Activated naive CD8-positive, alpha-beta T cell (primary cell): ENCODE measurements at regions not wholly inside any gene's neighbourhood (a gene's known extent, or its start where the extent isn't known, plus 50 kb on each side); places are given as distances from the start of the nearest gene placed in this dataset.
"Not testable (repeated sequence)": the region's sequence is repeated elsewhere in the genome, so short reads cannot be mapped to it uniquely, and the experiment has no call there.

Experiments used
- H3K27ac Mint-ChIP-seq: one replicate; pipeline ENCODE4 v1.8.0; 2021; ENCODE audit warnings: mixed read lengths
- H3K27me3 Mint-ChIP-seq: one replicate; pipeline ENCODE4 v1.8.0; 2021; ENCODE audit warnings: mixed read lengths
- H3K36me3 Mint-ChIP-seq: one replicate; pipeline ENCODE4 v1.8.0; 2021; ENCODE audit warnings: mixed read lengths
- H3K4me1 Mint-ChIP-seq: one replicate; pipeline ENCODE4 v1.8.0; 2021; ENCODE audit warnings: low read depth, mixed read lengths
- H3K4me3 Mint-ChIP-seq: one replicate; pipeline ENCODE4 v1.8.0; 2021; ENCODE audit warnings: mild to moderate bottlenecking, mixed read lengths
- H3K9me3 Mint-ChIP-seq: one replicate; pipeline ENCODE4 v1.8.0; 2021; ENCODE audit warnings: low read depth, mixed read lengths

DNA sequence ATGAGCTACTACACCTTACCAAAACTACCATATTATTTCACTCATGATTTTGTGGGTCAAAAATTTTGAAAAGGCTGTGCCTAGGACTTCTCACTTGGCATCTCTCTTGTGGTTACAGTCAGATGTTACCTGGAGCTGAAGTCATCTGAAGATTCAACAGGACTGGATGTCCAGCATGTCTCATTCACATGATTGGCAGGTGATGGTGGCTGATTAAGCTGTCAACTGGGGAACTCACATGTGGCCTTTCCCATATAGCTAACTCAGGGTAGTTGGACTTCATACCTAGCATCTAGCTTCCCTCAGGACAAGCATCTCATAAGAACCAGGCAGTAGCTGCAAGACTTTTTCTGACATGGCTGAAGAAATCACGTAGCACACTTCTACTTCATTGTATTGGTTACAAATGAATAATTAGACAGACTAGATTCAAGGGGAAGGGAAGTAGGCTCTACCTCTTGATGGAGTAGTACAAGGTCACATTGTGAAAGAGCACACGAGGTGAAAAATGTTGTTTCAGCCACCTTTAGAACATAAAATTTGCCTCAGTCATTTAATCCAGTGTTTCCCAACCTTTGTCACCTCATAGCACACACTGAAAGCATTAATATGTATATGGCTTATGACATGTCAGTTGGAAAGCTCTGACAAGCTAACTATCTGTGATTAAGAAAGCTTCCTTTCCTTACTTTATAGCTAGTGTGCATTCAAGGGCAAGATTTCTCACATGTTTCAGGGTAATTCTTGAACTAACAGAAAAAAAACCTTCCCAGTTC lies 68.0 kb upstream of the PTGFRN start:
- Mint-ChIP-seq H3K9me3 (no peaks in the 10 kb centered on the region), H3K4me3 (no peak overlapping the region), H3K4me1 (peaks cover 2% of the 10 kb centered on the region)

DNA sequence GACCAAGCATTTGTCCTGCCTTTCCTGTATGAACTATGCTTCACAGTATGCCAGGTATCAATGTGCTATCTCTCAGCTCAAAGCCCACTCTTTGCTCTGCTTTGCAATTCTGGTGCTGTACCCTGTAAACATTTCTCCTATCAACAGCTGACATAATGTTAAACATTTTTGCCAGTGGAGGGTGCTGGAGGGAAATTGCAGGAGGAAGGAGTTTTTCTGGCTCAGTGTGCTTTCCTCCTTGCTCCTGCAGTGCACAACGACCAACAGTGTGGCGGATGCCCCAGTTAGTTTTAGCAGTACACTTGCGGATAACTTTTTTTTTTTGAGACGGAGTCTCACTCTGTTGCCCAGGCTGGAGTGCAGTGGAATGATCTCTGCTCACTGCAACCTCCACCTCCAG lies 67.1 kb upstream of the PTGFRN start:
- Mint-ChIP-seq H3K27ac (no peak overlapping the region), H3K27me3 (no peaks in the 10 kb centered on the region), H3K4me3 (no peak overlapping the region), H3K4me1 (peaks cover 9% of the 10 kb centered on the region), H3K36me3 (peaks cover 3% of the 10 kb centered on the region), H3K9me3 (no peaks in the 10 kb centered on the region)

More for the DNA sequence above, 68.0 kb upstream of the PTGFRN start:
- no peak overlapping the region for H3K27ac Mint-ChIP-seq
- H3K27me3 Mint-ChIP-seq, result no peaks in the 10 kb centered on the region
- peaks cover 9% of the 10 kb centered on the region for H3K36me3 Mint-ChIP-seq

DNA sequence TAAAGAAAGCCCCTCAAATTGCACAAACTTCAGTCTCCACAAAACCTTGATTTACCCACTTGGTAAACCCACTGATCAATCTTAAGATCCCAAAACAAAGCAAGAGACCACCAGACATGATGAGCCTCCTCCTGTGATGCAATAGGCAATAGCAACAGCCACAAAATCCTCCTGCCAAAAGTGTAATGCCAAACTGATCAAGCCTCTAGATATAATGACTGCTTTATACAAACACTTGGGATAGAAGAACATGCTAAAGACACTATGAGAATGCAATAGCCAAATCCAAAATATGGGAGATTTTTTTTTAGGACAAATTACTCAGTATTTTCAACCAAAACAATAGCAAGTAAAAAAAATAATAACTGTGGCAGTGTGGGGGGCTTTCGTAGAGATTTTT lies 64.9 kb upstream of the PTGFRN start:
- no peaks in the 10 kb centered on the region for H3K27me3 Mint-ChIP-seq
- H3K9me3 Mint-ChIP-seq, result no peaks in the 10 kb centered on the region
- H3K27ac Mint-ChIP-seq, result no peak overlapping the region
- H3K4me3 Mint-ChIP-seq, result no peak overlapping the region
- peaks cover 3% of the 10 kb centered on the region for H3K36me3 Mint-ChIP-seq
- H3K4me1 Mint-ChIP-seq, result peaks cover 21% of the 10 kb centered on the region

DNA sequence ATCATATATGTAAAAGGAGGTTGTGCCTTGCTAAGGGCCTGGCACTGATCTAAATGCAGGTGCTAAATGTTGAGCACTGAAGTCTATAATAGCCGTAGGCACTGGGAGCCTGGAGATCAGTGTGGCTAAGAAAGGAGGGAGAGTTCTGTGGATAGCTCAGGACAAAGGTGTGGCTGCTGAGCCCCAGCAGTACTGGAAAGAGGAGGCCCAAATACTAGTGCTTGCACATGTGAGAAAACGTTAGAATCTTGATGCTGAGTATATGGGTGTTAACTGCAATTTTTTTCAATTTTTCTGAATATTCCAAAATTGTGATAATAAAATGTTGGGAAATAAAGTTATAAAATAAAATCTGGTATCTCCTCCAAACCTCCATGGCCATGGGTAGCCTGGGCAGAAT lies 62.5 kb upstream of the PTGFRN start:
- no peaks in the 10 kb centered on the region for H3K9me3 Mint-ChIP-seq
- H3K4me3 Mint-ChIP-seq, result no peak overlapping the region
- H3K27ac Mint-ChIP-seq, result peak overlapping the region; percentile 69
- H3K36me3 Mint-ChIP-seq, result peaks cover 3% of the 10 kb centered on the region
- H3K4me1 Mint-ChIP-seq, result peaks cover 22% of the 10 kb centered on the region
- no peaks in the 10 kb centered on the region for H3K27me3 Mint-ChIP-seq

DNA sequence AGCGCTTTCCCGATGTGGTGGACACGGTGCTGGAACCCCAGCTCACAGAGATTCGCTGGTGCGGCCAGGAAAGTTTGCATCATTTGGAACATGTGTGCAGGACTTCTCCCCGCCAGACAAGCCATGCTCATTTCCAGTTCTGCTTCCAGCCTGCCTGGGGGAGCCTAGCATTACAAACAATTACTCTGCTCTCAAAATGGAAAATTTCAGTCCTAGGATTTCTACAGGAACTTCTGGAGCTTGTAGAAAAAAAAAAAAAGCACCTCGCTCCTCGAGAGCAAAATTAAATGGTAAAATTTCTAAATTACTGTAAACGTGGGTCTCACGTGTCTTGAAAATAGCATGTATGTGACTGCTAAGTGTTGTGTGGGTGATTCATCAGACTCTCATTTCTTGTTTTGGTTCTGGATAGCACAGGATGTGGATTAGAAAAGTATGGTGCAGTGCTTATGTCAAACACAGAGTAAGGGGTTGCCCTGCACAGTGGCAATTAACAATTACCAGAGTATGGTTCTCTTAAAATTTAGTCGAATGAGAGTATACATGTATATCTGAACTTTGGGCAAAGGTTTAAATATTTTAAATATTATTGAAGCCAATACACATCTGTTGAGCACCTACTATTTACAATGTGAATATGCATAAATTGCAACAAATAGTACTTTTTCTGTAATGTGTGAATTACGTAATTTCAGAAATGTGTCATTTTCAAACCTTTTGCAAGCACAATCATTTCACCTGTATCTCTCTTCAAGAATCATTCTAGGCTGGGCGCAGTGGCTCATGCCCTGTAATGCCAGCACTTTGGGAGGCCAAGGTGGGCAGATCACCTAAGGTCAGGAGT lies 61.8 kb upstream of the PTGFRN start:
- Mint-ChIP-seq H3K9me3 (no peaks in the 10 kb centered on the region), H3K36me3 (peaks cover 3% of the 10 kb centered on the region), H3K4me1 (peaks cover 22% of the 10 kb centered on the region), H3K27ac (peak overlapping the region; percentile 69), H3K27me3 (no peaks in the 10 kb centered on the region), H3K4me3 (no peak overlapping the region)

DNA sequence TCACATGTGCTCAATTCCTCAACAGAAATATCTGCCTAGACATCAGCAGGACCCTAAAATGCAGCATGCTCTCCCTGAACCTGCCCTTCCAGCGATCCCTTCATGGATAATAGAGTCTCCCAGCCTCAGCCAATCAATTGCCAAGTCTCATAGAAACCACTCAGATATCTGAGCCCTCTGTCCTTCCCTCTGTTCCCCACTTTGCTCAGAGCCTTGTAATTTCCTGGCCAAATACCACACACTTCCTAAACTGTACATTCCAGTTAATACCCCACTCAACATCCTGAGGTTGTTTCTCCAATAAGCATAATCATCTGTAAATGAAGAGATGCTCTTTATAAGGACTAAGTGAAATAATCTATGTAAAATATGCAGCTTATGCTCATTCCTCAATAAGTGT lies 59.3 kb upstream of the PTGFRN start:
- H3K4me1 Mint-ChIP-seq, result peaks cover 41% of the 10 kb centered on the region

DNA sequence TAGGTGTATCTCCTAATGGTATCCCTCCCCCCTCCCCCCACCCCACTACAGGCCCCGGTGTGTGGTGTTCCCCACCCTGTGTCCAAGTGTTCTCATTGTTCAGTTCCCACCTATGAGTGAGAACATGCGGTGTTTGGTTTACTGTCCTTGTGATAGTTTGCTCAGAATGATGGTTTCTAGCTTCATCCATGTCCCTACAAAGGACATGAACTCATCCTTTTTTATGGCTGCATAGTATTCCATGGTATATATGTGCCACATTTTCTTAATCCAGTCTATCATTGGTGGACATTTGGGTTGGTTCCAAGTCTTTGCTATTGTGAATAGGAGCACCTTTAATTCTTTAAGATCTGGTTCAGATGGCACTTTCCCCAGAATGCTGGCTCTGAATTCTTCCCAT lies 58.5 kb upstream of the PTGFRN start:
- not testable (repeated sequence) for H3K27me3 Mint-ChIP-seq, H3K36me3 Mint-ChIP-seq, H3K4me3 Mint-ChIP-seq, H3K9me3 Mint-ChIP-seq, H3K27ac Mint-ChIP-seq
- H3K4me1 Mint-ChIP-seq, result peaks cover 41% of the 10 kb centered on the region

More for the DNA sequence above, 59.3 kb upstream of the PTGFRN start:
- H3K4me3 Mint-ChIP-seq, result no peak overlapping the region
- peaks cover 3% of the 10 kb centered on the region for H3K36me3 Mint-ChIP-seq
- no peak overlapping the region for H3K27ac Mint-ChIP-seq
- H3K9me3 Mint-ChIP-seq, result no peaks in the 10 kb centered on the region
- no peaks in the 10 kb centered on the region for H3K27me3 Mint-ChIP-seq

DNA sequence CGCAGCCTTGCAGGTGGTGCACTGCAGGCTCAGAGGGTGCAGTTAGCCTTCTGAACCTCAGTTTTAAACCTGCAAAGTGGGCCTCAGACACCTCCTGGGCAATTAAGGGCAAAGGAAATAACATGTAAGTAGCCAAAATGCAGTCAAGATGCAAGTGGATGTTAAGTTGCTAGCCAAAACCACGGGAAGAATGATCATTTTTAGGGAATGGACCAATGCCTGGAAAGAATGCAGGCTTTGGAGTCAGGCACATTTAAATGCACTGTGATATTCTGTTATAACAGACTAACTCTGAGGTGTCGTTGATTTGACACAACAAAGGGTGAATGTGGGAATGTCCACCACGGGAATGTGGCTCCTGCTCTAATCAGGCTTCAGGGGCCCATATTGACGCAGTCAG lies 57.9 kb upstream of the PTGFRN start:
- no peaks in the 10 kb centered on the region for H3K36me3 Mint-ChIP-seq
- no peaks in the 10 kb centered on the region for H3K9me3 Mint-ChIP-seq
- H3K4me1 Mint-ChIP-seq, result peaks cover 40% of the 10 kb centered on the region
- H3K4me3 Mint-ChIP-seq, result no peak overlapping the region
- no peak overlapping the region for H3K27ac Mint-ChIP-seq
- no peaks in the 10 kb centered on the region for H3K27me3 Mint-ChIP-seq

DNA sequence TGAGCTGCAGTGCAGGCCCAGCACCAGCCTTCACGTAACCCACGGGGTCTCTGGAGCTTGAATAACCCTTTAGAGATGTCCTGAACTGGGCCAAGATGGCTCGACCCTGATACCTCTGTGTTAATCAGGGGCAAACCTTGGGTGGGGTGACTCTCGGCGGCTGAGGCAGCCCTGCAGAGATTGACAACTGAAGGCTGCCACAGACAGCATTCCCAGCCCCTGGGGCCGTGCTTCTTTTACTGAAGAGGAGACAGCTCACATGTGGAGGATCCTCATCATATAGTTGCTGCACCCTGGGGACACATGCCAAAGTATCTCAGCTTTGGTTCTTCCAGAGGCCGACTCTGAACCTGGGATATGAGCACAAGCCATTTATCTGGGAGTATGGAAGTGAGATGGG lies 57.3 kb upstream of the PTGFRN start:
- H3K36me3 Mint-ChIP-seq, result no peaks in the 10 kb centered on the region
- H3K4me3 Mint-ChIP-seq, result no peak overlapping the region
- H3K27ac Mint-ChIP-seq, result no peak overlapping the region
- no peaks in the 10 kb centered on the region for H3K9me3 Mint-ChIP-seq
- H3K27me3 Mint-ChIP-seq, result no peaks in the 10 kb centered on the region
- peaks cover 37% of the 10 kb centered on the region for H3K4me1 Mint-ChIP-seq

DNA sequence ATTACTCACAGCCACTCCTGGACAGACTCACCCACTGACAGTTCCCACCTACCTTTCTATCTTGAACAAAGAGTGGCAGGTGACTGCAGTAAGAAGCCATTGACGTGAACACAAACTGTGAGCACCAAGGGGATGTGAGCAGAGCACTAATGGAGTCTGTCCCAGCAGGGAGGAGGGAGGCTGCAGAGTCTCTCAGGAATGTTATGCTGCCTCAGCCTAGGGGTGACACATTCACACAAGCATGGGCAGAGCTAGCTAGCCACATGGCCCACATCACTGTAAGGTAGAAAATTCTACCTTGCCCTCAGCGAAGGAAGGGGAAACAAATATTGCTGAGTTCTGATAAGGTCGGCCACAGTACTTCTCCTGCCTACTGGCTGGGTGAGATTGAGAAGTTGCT lies 56.8 kb upstream of the PTGFRN start:
- Mint-ChIP-seq H3K36me3 (no peaks in the 10 kb centered on the region), H3K27ac (no peak overlapping the region), H3K4me1 (peaks cover 31% of the 10 kb centered on the region)

DNA sequence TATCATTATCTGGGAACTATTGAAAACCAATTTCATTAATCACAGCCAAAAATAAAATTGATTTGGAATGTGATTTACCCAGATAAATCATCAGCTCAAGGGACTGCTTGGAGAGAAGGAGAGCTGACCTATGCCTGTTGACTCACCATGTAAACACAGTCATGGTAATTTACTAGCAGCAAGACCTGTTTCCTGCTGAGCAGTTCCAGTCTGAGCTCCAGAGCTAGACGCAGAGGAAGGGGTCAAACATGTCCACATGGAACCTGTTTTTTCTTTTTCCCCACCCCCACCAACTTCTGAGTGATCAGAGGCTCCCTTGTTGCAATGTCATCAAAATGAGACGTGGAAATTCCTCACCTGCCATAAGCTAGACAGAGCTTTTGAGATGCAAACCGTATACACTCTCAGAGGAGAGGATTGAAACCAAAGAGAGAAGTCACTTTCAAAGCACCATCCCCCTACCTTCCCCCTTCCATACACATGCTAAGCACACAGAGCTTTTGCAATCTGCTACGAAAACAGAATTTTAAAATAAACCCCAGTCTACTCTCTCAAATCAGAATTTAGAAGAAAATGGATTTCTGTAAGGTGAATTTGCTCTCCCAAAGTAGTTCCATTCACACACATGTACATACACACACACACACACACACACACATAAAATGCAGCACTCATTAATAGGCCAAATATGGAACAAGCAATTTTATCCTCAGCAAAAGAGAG lies 55.9 kb upstream of the PTGFRN start:
- Mint-ChIP-seq H3K36me3 (no peaks in the 10 kb centered on the region), H3K4me1 (peaks cover 28% of the 10 kb centered on the region), H3K27me3 (no peaks in the 10 kb centered on the region), H3K4me3 (no peak overlapping the region), H3K9me3 (no peaks in the 10 kb centered on the region), H3K27ac (peak overlapping the region; percentile 59)

More for the DNA sequence above, 56.8 kb upstream of the PTGFRN start:
- Mint-ChIP-seq H3K4me3 (no peak overlapping the region), H3K9me3 (no peaks in the 10 kb centered on the region), H3K27me3 (no peaks in the 10 kb centered on the region)

DNA sequence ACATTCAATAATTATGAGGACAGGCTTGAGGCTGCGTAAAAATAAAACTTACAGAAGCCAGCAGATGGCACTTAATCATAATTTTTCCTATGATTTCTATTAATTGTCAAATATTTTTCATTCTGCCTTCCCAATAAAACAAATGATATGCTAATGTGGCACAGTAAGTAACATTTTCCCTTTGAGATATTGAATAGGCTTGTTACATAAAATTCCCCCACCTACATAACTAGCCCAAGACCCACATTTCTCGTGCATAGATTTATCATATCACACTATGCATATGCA lies 55.4 kb upstream of the PTGFRN start:
- Mint-ChIP-seq H3K27me3 (no peaks in the 10 kb centered on the region), H3K27ac (peak overlapping the region; percentile 59), H3K4me3 (no peak overlapping the region), H3K36me3 (no peaks in the 10 kb centered on the region), H3K4me1 (peaks cover 23% of the 10 kb centered on the region), H3K9me3 (no peaks in the 10 kb centered on the region)

DNA sequence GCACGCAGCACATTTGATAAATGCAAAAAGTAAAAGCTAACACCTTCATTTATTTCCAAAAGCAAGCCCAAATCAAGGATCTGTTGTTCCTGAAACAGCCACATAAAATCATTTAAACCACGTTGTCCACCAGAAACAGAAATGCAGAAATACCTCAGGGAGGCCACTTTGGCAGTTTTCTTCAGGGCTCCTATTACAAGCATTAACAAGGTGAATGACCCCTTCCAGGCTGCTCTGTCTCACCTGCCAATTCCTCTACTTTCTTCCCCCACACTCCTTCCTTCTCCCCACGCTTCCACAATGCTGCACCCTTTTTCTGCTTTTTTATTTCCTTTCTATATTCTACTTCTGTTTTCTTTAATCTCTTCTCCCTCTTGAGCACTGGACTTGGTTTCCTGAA lies 55.0 kb upstream of the PTGFRN start:
- no peaks in the 10 kb centered on the region for H3K27me3 Mint-ChIP-seq
- H3K4me3 Mint-ChIP-seq, result no peak overlapping the region
- H3K27ac Mint-ChIP-seq, result peak overlapping the region; percentile 59
- H3K36me3 Mint-ChIP-seq, result no peaks in the 10 kb centered on the region
- H3K4me1 Mint-ChIP-seq, result peaks cover 22% of the 10 kb centered on the region
- H3K9me3 Mint-ChIP-seq, result no peaks in the 10 kb centered on the region

DNA sequence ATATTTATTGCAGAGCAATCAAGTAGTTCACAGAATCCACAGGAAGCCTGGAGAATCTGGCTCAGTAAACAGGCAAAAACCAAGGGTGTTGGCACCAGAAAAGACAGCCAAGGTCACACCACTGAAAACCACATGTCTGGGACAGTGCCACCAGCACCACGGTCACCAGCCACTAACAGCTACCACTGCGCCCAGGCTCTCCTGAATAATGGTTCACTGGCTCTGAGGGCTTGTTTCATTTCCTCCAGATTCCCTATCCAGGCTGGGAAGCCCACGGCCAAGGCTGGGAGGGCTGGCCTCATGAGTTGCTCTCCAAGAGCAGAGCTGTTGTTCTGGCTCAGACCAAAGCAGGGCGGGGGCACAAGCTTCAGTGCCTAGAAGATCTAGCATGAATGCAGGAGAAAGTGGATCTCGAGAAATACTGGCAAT lies 54.5 kb upstream of the PTGFRN start:
- Mint-ChIP-seq H3K4me3 (no peak overlapping the region), H3K9me3 (no peaks in the 10 kb centered on the region), H3K27me3 (no peaks in the 10 kb centered on the region), H3K27ac (no peak overlapping the region), H3K36me3 (no peaks in the 10 kb centered on the region), H3K4me1 (peaks cover 20% of the 10 kb centered on the region)

DNA sequence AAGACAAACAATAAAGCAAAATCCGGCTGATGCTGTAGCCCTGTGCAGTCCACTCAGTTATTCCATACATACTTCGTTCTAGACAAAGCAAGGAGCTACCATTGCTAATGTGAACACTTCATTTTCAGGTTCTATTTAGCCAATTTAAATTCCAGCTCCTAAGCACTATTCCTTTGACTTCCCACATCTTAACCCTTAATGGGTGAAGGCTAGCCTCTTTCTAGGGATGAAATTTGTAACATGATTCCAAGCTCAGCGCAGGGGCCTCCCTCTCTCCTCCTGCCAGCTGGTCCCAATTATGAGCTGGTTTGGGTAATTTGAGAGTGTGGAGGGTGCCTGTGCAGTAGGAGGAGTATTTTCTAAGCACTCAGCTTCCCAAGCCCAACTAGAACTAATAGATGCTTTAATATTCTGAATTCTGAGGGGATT lies 53.9 kb upstream of the PTGFRN start:
- Mint-ChIP-seq H3K27me3 (no peaks in the 10 kb centered on the region), H3K4me3 (no peak overlapping the region), H3K36me3 (no peaks in the 10 kb centered on the region), H3K27ac (no peak overlapping the region), H3K9me3 (no peaks in the 10 kb centered on the region), H3K4me1 (peaks cover 20% of the 10 kb centered on the region)
